D721Med (cell line): ENCODE measurements at regions not wholly inside any gene's neighbourhood (a gene's known extent, or its start where the extent isn't known, plus 50 kb on each side); places are given as distances from the start of the nearest gene placed in this dataset.

Experiments used
- DNase-seq: peaks from one replicate; pipeline ENCODE4 v3.0.0; 2011; ENCODE audit warnings: low spot score; ENCODE audit not compliant: insufficient read length
- FAIRE-seq: peaks from 2 replicates; lab custom pipeline; 2011; peaks lifted over from hg19 to GRCh38; lab: Jason Lieb, UNC
- TF ChIP-seq, protein P1 (sequence below): IDR thresholded peaks from 2 replicates; pipeline ENCODE4 v1.5.1; 2012; ENCODE audit warnings: mild to moderate bottlenecking, control low read depth; ENCODE audit not compliant: insufficient read depth; ENCODE audit errors: missing control alignments

DNA sequence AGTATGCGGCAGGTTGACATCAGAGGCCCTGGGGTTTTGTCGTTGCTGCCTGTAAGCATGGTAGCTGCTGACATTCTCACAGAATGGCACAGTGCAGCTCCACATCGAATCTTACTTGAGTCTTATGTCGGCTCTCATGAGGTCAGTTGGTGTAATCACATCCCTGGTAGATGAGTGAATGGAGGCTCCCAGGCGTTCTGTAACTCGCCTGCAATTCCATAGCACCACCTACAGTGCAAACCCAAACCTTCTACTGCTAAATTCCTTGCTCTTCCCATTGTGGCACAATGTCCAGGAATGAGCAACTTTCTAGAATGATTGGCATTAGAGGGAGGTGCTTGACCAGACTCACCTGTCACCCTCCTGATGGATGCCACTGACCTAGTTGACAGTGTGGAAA lies 578.4 kb downstream of the CCDC171 start:
- TF ChIP-seq, protein P1, sequence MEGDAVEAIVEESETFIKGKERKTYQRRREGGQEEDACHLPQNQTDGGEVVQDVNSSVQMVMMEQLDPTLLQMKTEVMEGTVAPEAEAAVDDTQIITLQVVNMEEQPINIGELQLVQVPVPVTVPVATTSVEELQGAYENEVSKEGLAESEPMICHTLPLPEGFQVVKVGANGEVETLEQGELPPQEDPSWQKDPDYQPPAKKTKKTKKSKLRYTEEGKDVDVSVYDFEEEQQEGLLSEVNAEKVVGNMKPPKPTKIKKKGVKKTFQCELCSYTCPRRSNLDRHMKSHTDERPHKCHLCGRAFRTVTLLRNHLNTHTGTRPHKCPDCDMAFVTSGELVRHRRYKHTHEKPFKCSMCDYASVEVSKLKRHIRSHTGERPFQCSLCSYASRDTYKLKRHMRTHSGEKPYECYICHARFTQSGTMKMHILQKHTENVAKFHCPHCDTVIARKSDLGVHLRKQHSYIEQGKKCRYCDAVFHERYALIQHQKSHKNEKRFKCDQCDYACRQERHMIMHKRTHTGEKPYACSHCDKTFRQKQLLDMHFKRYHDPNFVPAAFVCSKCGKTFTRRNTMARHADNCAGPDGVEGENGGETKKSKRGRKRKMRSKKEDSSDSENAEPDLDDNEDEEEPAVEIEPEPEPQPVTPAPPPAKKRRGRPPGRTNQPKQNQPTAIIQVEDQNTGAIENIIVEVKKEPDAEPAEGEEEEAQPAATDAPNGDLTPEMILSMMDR, result peak; percentile 3
- FAIRE-seq, result no peak
- DNase-seq, result no peak

DNA sequence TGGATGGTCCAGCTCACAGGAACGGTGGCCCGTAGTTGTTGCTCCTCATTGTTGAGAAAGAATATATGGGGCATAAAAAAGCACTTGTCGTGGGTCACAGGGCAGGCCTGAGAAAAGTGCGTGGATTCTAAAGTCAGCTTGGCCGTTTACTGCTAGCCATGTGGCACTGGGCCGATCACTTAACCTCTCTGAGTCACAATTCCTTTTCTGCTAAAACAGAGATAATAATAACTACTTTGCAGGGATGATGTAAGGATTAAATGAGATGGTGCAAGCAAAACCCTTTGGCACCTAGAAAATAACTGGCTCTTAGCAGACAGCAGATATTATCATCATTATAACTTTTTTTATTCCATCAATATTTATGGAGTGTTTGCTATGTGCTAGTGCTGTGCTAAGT lies 579.7 kb downstream of the CCDC171 start:
- TF ChIP-seq, protein P1, result no peak
- DNase-seq (no peak), FAIRE-seq (no peak)

DNA sequence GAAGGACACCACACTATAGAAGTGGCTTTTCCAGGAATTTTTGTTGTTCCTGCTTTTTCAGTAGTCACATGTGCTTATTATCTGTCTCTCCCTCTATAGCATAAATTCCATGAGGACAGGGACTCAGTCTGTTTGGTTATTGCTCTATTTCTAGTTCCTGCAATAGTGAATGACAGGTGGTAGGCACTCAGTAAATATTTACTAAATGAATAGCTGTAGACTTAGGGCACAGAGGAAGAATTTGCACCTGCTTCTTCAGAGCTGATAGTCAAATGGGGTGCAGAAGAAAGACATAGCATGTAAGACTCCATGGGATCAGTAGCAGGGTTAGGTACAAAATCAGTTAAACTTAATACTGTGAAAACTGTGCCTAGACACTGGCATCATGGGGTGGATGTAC lies 580.2 kb downstream of the CCDC171 start:
- DNase-seq, result no peak
- TF ChIP-seq, protein P1, result no peak
- no peak for FAIRE-seq

DNA sequence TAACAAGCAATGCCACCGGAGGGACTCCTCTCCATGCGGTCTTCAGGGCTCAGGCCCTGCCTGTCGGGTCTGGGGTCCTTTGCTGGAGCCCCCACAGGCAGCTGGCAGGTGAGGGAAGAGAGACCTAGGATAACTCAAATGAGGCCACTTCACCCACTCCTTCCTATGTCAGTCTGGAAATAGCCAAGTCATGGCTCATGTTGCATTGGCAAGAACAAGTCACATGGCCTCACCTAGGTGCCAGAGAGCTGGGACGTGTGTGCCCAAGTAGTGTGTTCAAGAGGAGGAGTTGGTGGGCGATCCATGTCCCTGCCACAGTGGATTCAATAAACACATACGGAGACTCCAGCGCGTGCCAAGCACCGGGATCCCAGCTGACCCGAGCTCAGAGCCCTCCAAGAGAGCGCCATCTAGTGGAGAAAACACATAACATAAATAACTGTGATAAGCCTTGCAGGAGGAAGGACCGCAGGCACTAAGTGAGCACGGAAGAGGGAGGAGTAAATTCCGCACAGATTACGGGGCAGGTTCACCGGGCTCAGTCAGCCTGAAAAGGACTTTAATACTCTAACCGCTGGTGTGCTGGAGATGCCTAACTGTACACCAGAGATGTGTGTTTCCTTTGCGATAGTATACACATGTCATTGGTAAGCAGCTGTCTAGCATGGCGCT lies 580.8 kb downstream of the CCDC171 start:
- DNase-seq (peak; percentile 47), FAIRE-seq (no peak)
- TF ChIP-seq, protein P1, result peak; percentile 70

DNA sequence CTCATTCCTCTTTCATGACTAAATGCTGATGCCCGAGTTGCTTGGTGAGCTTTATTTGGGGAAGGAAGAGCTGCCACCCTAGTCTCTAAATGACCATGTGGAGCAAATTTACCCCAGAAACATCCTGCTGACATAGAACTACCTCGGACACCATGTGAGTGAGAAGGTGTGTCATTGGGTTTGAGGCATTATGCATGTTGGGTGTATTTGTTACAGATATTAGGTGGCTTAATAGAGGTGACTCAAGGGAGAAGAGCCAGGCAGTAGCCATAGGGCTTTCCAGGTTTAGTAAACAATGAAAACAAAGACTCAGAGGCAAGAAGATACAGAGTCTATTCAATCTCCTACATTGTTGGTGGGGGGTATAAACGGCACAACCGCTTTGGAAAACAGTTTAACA lies 581.5 kb downstream of the CCDC171 start:
- FAIRE-seq (no peak), DNase-seq (no peak)
- TF ChIP-seq, protein P1, result no peak

DNA sequence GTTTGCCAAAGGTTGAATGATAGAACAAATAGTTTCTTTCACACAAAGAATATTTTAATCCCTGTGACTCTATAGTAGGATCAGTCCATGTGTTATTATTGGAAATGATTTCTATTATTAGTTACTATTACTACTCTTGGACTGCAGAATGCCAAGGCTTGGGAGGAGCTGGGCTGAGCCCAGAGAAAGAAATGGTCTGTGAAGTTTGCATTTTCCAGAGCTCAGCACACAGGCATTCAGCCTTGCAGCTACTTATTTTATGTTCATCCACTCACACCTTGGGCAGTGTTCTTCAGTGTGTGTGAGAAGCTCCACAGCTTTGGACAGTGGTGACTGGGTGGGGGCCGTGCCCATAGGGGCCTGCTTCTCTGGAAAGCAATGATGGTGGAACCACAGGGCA lies 583.1 kb downstream of the CCDC171 start:
- TF ChIP-seq, protein P1, result no peak
- DNase-seq (no peak), FAIRE-seq (no peak)

DNA sequence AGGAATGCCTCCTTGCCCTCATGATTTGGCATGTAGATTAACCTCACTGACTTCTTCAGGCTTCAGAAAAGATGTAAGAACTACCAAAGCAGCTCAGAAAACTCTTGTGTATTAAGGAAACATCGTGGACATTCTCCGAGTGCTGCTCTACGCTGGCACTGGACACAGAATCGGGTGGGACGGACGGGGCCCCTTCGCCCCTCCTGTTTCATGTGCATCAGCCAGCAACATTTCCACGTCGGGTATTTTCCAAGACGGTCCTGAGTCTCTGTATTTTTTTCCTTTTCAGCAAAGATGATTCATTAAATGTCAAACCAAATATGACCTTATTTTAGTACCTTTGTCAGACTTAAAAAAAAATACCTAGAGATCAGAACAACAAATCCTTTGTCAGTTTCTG lies 583.6 kb downstream of the CCDC171 start:
- TF ChIP-seq, protein P1, result no peak
- DNase-seq (no peak), FAIRE-seq (no peak)
